ENCODE measurements at regions not wholly inside any gene's neighbourhood (a gene's known extent, or its start where the extent isn't known, plus 50 kb on each side); places are given as distances from the start of the nearest gene placed in this dataset.

DNA sequence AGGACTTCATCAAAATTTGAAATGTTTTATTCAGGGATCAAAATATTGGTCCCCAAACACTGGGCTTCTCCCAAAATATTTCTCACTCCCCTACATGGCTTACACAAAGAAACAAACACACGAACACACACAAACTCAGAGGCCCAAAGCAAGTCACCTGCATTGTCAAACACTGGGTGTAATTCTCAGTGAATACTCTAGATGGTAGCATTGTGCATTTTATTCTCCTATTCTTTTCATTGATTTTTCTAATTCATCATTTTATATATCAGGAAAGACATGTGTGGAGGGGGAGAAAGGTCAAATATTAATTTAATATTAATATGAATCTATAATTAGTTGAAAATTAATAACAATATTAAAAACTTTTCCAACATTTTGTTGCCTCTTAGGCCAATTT is 72.3 kb upstream of the TNMD start:
- no peaks in the 10 kb centered on the region for H3K4me1 Mint-ChIP-seq (ENCODE audit: unreplicated experiment)
- no peak overlapping the region for H3K4me3 Mint-ChIP-seq
- H3K27ac Mint-ChIP-seq = no peak overlapping the region
- no peaks in the 10 kb centered on the region for H3K36me3 Mint-ChIP-seq
- H3K27me3 Mint-ChIP-seq = peaks cover 4% of the 10 kb centered on the region
- DNase-seq (ENCODE audit: extremely low spot score, unreplicated experiment) = no peak
- TF ChIP-seq, protein P1, sequence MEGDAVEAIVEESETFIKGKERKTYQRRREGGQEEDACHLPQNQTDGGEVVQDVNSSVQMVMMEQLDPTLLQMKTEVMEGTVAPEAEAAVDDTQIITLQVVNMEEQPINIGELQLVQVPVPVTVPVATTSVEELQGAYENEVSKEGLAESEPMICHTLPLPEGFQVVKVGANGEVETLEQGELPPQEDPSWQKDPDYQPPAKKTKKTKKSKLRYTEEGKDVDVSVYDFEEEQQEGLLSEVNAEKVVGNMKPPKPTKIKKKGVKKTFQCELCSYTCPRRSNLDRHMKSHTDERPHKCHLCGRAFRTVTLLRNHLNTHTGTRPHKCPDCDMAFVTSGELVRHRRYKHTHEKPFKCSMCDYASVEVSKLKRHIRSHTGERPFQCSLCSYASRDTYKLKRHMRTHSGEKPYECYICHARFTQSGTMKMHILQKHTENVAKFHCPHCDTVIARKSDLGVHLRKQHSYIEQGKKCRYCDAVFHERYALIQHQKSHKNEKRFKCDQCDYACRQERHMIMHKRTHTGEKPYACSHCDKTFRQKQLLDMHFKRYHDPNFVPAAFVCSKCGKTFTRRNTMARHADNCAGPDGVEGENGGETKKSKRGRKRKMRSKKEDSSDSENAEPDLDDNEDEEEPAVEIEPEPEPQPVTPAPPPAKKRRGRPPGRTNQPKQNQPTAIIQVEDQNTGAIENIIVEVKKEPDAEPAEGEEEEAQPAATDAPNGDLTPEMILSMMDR (conservative IDR thresholded peaks at IDR 0.05) = peak; percentile 83
- no peaks in the 10 kb centered on the region for H3K9me3 Mint-ChIP-seq

DNA sequence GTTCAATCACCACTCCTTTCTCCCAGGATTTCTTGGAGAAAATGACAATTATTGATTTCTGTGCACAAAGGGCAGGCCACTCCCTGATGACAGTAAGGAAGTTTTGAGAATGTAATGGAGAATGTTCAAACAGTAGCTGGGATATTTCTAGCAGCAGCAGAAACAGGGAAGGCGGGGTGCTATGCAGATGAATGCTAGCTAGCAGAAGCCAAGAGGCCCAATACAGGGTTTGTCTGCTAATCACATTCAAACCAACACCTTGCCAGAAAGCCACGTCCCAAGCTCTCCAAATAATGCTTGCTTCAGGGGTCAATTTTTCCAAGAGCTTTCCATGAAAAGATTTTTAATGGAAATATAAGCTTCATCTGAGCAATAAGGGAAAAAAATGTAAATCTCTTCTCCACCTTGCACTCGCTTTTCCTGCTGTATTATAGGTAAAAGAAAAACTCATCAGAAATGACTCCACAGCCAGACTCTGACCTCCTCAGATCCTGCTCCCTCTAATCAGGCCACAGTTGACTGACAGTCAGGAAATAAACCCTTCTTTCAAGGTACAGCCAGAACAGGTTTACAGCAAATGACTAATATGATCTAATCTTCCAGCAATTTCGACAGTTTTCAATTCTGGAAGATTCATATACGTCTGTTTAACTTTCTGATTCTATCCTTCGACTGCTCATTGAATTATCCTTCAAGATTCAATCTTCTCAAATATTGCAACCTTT is 84.7 kb upstream of the PCDH19 start:
- TF ChIP-seq, protein P1 (conservative IDR thresholded peaks at IDR 0.05) = no peak
- no peaks in the 10 kb centered on the region for H3K36me3 Mint-ChIP-seq
- H3K4me1 Mint-ChIP-seq (ENCODE audit: unreplicated experiment) = no peaks in the 10 kb centered on the region
- no peak overlapping the region for H3K4me3 Mint-ChIP-seq
- no peak for DNase-seq (ENCODE audit: extremely low spot score, unreplicated experiment)
- H3K9me3 Mint-ChIP-seq = peaks cover 8% of the 10 kb centered on the region
- H3K27me3 Mint-ChIP-seq = no peaks in the 10 kb centered on the region
- peak overlapping the region; percentile 79 for H3K27ac Mint-ChIP-seq

DNA sequence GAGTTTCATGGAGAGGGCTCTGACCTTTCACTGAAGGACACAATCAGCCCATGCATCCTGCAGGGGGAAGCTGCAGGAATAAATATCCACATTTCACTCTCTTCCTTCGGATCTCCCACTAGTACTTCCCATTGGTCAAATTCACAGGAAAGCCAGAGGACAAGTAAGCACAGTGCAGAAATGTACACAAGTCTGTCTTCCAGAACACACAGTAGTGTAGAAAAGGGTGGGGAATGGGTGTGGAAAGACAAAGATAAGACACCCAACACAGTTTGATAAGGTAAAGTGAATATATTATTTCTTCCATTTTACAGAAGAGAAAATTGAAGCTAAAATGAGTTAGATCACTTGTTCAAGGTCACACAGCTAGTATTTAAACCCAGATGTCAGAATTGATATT is 81.1 kb upstream of the PCDH19 start:
- no peaks in the 10 kb centered on the region for H3K4me1 Mint-ChIP-seq (ENCODE audit: unreplicated experiment)
- no peak overlapping the region for H3K4me3 Mint-ChIP-seq
- no peaks in the 10 kb centered on the region for H3K36me3 Mint-ChIP-seq
- DNase-seq (ENCODE audit: extremely low spot score, unreplicated experiment) = no peak
- H3K27me3 Mint-ChIP-seq = no peaks in the 10 kb centered on the region
- no peak overlapping the region for H3K27ac Mint-ChIP-seq
- TF ChIP-seq, protein P1 (conservative IDR thresholded peaks at IDR 0.05) = no peak
- no peaks in the 10 kb centered on the region for H3K9me3 Mint-ChIP-seq

DNA sequence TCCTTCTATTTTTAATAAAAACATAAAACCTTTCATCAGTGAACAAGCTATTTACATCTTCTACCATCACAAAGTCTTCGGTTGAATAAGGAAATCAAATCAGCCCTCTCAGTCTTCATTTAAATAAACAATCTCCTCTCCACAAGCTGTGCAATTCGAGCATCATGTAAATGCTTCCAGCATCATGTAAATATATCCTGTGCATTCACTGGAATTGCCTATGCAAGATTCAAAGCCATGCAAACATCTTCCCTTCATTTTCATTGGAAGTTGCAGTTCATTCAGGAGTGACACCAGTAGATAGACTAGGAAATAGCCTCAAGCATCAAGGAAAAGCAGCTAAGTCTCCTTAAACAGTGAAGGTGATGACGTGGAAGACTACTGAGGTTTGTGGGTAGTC is 77.7 kb upstream of the PCDH19 start:
- TF ChIP-seq, protein P1 (conservative IDR thresholded peaks at IDR 0.05) = no peak
- Mint-ChIP-seq H3K27ac (no peak overlapping the region), H3K27me3 (no peaks in the 10 kb centered on the region), H3K4me1 (ENCODE audit: unreplicated experiment) (no peaks in the 10 kb centered on the region), H3K4me3 (no peak overlapping the region), H3K36me3 (no peaks in the 10 kb centered on the region), H3K9me3 (no peaks in the 10 kb centered on the region)
- no peak for DNase-seq (ENCODE audit: extremely low spot score, unreplicated experiment)

DNA sequence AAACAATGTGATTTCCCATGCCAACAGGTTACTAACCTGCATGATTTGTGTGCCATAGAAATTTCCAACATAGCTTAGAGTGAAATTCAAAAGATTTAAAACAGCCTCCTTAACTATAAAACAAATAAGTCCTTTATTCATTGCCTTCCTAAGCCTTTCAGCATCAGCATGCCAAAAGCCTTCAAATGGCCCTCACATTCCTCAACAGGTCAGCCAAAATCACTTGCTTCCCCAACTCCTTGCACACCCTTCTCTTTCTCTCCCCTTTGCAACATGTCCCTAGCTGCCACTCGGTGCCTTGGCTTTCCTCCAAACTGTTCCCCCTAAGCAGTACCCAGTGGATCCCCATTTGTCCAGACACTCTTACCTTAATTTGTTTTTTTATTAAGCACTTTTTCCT is 74.9 kb upstream of the PCDH19 start:
- H3K27me3 Mint-ChIP-seq = no peaks in the 10 kb centered on the region
- H3K4me1 Mint-ChIP-seq (ENCODE audit: unreplicated experiment) = no peaks in the 10 kb centered on the region
- no peak overlapping the region for H3K4me3 Mint-ChIP-seq
- TF ChIP-seq, protein P1 (conservative IDR thresholded peaks at IDR 0.05) = no peak
- H3K36me3 Mint-ChIP-seq = no peaks in the 10 kb centered on the region
- no peak for DNase-seq (ENCODE audit: extremely low spot score, unreplicated experiment)
- H3K27ac Mint-ChIP-seq = no peak overlapping the region
- H3K9me3 Mint-ChIP-seq = no peaks in the 10 kb centered on the region

Data from type B pancreatic cell (in vitro differentiated cells).